ENCODE measurements at regions not wholly inside any gene's neighbourhood (a gene's known extent, or its start where the extent isn't known, plus 50 kb on each side); places are given as distances from the start of the nearest gene placed in this dataset.

DNA sequence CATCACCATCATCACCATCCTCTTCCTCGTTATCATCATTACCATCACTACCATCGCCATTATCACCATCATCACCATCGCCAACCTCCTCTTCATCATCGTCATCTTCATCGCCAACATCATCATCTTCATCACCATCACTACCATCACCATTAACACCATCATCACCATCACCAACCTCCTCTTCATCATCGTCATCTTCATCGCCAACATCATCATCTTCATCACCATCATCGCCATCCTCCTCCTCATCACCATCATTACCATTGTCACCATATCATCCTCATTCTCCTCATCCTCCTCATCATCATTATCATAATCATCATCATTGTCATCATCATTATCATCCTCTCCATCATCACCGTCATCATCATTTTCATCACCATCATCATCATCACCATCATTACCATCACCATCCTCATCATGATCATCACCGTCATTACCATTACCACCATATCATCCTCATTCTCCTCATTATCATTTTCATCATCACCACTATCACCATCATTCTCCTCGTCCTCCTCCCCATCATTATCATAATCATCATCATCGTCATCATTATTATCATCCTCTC is 1498.7 kb downstream of the TBC1D22A start:
- intact Hi-C loops (cut with DNase I; ENCODE audit: low total_unique reads), result no loop called here
- Histone ChIP-seq H3K4me1 (no peaks in the 10 kb centered on the region), H3K4me3 (no peak overlapping the region), H3K27ac (no peak overlapping the region), H3K9me3 (no peaks in the 10 kb centered on the region), H3K36me3 (no peaks in the 10 kb centered on the region), H3K27me3 (peaks cover 0 to 52% (median 0%) of the 10 kb centered on the region in 3 donors)
- TF ChIP-seq EP300 (IDR thresholded peaks at IDR 0.05) (no peak), POLR2A (IDR thresholded peaks at IDR 0.05) (no peak), POLR2AphosphoS5 (IDR thresholded peaks at IDR 0.05) (no peak)
- TF ChIP-seq, protein P1, sequence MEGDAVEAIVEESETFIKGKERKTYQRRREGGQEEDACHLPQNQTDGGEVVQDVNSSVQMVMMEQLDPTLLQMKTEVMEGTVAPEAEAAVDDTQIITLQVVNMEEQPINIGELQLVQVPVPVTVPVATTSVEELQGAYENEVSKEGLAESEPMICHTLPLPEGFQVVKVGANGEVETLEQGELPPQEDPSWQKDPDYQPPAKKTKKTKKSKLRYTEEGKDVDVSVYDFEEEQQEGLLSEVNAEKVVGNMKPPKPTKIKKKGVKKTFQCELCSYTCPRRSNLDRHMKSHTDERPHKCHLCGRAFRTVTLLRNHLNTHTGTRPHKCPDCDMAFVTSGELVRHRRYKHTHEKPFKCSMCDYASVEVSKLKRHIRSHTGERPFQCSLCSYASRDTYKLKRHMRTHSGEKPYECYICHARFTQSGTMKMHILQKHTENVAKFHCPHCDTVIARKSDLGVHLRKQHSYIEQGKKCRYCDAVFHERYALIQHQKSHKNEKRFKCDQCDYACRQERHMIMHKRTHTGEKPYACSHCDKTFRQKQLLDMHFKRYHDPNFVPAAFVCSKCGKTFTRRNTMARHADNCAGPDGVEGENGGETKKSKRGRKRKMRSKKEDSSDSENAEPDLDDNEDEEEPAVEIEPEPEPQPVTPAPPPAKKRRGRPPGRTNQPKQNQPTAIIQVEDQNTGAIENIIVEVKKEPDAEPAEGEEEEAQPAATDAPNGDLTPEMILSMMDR (IDR thresholded peaks at IDR 0.05), result no peak
- no peak for DNase-seq
- WGBS, 5 donors, result 91 to 96% (median 93%) methylated on average over 12 of the region's 12 CpGs

DNA sequence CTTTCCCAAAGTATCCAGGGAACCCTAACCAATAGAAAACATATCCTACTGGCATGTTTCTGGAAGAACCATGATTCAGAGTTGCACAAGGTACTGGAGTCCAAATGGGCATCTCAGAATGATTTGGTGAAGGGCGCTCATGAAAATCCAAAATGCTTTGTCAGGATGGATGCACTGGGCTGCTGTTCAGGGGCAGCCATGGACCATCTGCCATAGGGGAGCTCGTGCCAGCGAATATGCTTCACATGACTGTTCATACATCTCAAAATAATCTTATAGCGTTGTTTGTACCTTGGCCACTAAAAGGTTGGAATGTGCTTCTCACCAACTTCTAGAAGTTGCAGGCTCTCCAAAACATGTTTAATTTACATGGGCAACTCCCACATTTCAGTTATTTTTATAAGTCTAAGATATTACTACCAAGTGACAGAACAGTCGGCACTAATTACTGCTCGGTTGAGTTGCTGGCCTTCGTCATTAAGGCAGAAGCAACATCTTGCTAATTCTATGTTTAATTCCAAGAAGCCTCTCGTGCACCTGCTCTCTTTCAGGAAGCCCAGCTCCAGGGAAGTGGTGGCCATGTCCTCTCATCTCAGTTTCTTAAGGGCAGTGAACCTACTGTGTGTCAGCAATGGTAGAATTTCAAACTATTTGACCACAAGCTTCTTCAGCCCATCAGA is 1497.7 kb downstream of the TBC1D22A start:
- no peaks in the 10 kb centered on the region for H3K36me3 ChIP-seq
- WGBS, 5 donors, result 86 to 93% (median 89%) methylated on average over 8 of the region's 8 CpGs
- H3K27me3 ChIP-seq, result peaks cover 0 to 54% (median 0%) of the 10 kb centered on the region in 3 donors
- intact Hi-C loops (cut with DNase I; ENCODE audit: low total_unique reads), result no loop called here
- H3K4me1 ChIP-seq, result peaks cover 0 to 1% (median 0%) of the 10 kb centered on the region in 4 donors
- DNase-seq, result no peak
- no peaks in the 10 kb centered on the region for H3K9me3 ChIP-seq
- TF ChIP-seq POLR2AphosphoS5 (IDR thresholded peaks at IDR 0.05) (no peak), EP300 (IDR thresholded peaks at IDR 0.05) (no peak), POLR2A (IDR thresholded peaks at IDR 0.05) (no peak)
- TF ChIP-seq, protein P1 (IDR thresholded peaks at IDR 0.05), result no peak
- no peak overlapping the region for H3K4me3 ChIP-seq
- H3K27ac ChIP-seq, result no peak overlapping the region

DNA sequence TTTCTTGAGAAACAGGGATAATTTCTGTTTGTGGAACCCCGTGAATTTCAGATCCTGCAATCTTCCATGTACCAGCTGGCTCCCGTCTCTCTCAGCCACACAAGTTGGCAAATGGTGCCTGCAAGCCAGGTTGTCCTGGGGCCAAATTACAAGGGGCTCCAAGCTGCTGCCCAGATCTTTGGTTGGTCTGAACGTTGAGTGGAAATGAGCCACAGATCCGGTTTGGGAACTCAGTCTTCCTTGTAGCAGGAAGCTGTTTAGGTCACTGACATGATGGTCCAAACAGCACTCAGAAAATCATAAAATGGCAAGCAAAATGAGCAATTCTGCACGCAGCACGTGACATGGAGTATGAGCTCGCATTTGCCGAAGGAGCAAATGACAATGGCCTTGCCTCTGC is 1496.4 kb downstream of the TBC1D22A start:
- Histone ChIP-seq H3K4me1 (peaks cover 0 to 14% (median 0%) of the 10 kb centered on the region in 4 donors), H3K36me3 (no peaks in the 10 kb centered on the region), H3K27me3 (peaks cover 0 to 57% (median 0%) of the 10 kb centered on the region in 3 donors), H3K9me3 (no peaks in the 10 kb centered on the region), H3K4me3 (no peak overlapping the region), H3K27ac (no peak overlapping the region)
- intact Hi-C loops (cut with DNase I; ENCODE audit: low total_unique reads), result no loop called here
- 79 to 91% (median 88%) methylated on average over 8 of the region's 8 CpGs for WGBS, 5 donors
- no peak for DNase-seq
- TF ChIP-seq POLR2A (IDR thresholded peaks at IDR 0.05), result no peak
- TF ChIP-seq, protein P1 (IDR thresholded peaks at IDR 0.05), result no peak
- TF ChIP-seq POLR2AphosphoS5 (IDR thresholded peaks at IDR 0.05), result no peak
- TF ChIP-seq EP300 (IDR thresholded peaks at IDR 0.05), result no peak

DNA sequence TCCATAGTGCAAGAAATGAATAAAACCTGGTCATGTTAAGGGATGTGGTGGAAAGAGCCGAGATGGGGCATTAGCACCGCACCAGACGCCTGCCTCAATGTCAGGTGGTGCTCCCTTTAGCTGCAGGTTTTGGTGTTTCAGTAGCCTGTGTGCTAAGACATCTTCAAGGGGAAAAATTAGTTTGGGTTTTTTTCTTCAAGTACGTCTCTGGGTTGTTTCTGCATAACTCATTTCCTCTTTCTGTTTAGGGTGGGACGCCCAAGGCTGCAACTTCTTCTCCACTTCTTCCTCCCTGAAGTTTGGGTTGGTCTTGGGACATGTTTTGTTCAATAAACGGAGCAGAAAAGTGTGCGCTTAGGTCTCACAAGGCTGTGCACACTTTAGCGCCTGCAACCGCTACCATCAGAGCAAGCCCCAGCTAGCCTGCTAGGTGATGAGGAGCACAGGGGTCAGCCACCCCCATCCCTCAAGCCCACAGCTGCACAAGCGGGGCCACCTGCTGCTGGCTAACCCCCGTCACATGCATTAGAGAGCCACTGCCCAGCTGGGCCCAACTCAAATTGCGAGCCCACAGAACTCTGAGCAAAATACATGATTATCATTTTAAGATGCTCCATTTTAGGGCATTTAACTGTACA is 1495.7 kb downstream of the TBC1D22A start:
- no peak for DNase-seq
- intact Hi-C loops (cut with DNase I; ENCODE audit: low total_unique reads), result no loop called here
- TF ChIP-seq EP300 (IDR thresholded peaks at IDR 0.05), result no peak
- no peak for TF ChIP-seq POLR2A (IDR thresholded peaks at IDR 0.05)
- H3K27ac ChIP-seq, result no peak overlapping the region
- peaks cover 0 to 57% (median 0%) of the 10 kb centered on the region in 3 donors for H3K27me3 ChIP-seq
- no peaks in the 10 kb centered on the region for H3K9me3 ChIP-seq
- H3K4me3 ChIP-seq, result no peak overlapping the region
- peaks cover 0 to 17% (median 0%) of the 10 kb centered on the region in 4 donors for H3K4me1 ChIP-seq
- no peaks in the 10 kb centered on the region for H3K36me3 ChIP-seq
- 75 to 82% (median 77%) methylated on average over 12 of the region's 12 CpGs for WGBS, 5 donors
